Tibial nerve (tissue), 4 donors: ENCODE measurements at regions not wholly inside any gene's neighbourhood (a gene's known extent, or its start where the extent isn't known, plus 50 kb on each side); places are given as distances from the start of the nearest gene placed in this dataset.

Experiments
- CTCF ChIP-seq, 5 experiments: fragments of 200-600 bp in 3 of 5; fragments of 450-650 bp in 2 of 5; sonication (generic) in 3 of 5; IDR thresholded peaks; one replicate each; pipeline ENCODE4 v1.5.1; 2016 to 2019; ENCODE audit warnings: antibody characterized with exemption in 5 of 5, mild to moderate bottlenecking in 3 of 5, moderate library complexity in 2 of 5
- EP300 ChIP-seq, 2 donors: sonication (generic); formaldehyde crosslinking; IDR thresholded peaks; one replicate each; pipeline ENCODE4 v1.6.1; 2017; ENCODE audit warnings: antibody characterized with exemption in 2 of 2, mild to moderate bottlenecking in 1 of 2

- no peak for TF ChIP-seq CTCF (IDR thresholded peaks at IDR 0.05)
- no peak for TF ChIP-seq EP300 (IDR thresholded peaks at IDR 0.05)
These were observed 70.8 kb upstream of the PMFBP1 start for GRCh38 chr16:72242757-72243156.
